HEK293T (cell line): ENCODE measurements at regions not wholly inside any gene's neighbourhood (a gene's known extent, or its start where the extent isn't known, plus 50 kb on each side); places are given as distances from the start of the nearest gene placed in this dataset.

Experiments
- ARNT ChIP-seq: fragments of 450-650 bp; IDR thresholded peaks from 2 replicates; pipeline ENCODE4 v1.6.1; 2017; ENCODE audit warnings: mild to moderate bottlenecking
- BHLHE40 ChIP-seq: fragments of 450-650 bp; IDR thresholded peaks from 2 replicates; pipeline ENCODE4 v1.6.1; 2016; ENCODE audit warnings: mild to moderate bottlenecking, moderate library complexity, borderline replicate concordance
- ELF4 ChIP-seq: fragments of 450-650 bp; IDR thresholded peaks from 2 replicates; pipeline ENCODE4 v1.6.1; 2017; ENCODE audit warnings: antibody characterized with exemption
- FOXM1 ChIP-seq: fragments of 450-650 bp; IDR thresholded peaks from 2 replicates; pipeline ENCODE4 v1.6.1; 2017; ENCODE audit warnings: mild to moderate bottlenecking, borderline replicate concordance
- L3MBTL2 ChIP-seq: fragments of 450-650 bp; conservative IDR thresholded peaks from 2 replicates; pipeline ENCODE4 v1.6.1; 2016; ENCODE audit warnings: mild to moderate bottlenecking
- SP1 ChIP-seq: fragments of 450-650 bp; IDR thresholded peaks from 2 replicates; pipeline ENCODE4 v1.6.1; 2017
- SUZ12 ChIP-seq: fragments of 450-650 bp; IDR thresholded peaks from 2 replicates; pipeline ENCODE4 v1.6.1; 2016; ENCODE audit warnings: mild to moderate bottlenecking
- TARDBP ChIP-seq: fragments of 450-650 bp; IDR thresholded peaks from 2 replicates; pipeline ENCODE4 v1.6.1; 2016

- TF ChIP-seq TARDBP (no peak), ARNT (no peak), BHLHE40 (no peak), SP1 (no peak), SUZ12 (no peak), FOXM1 (no peak), L3MBTL2 (no peak), ELF4 (no peak)
Measured at GRCh38 chr5:33241802-33242201, 199.0 kb upstream of the TARS1 start.
